Stimulated activated CD4-positive, alpha-beta T cell treated with anti-CD3 and anti-CD28 coated beads, Interleukin-15, amount 100 ng/mL, for 48 hours (primary cell): ENCODE measurements at regions not wholly inside any gene's neighbourhood (a gene's known extent, or its start where the extent isn't known, plus 50 kb on each side); places are given as distances from the start of the nearest gene placed in this dataset.
A peak's percentile ranks its signal among the peaks of the same experiment; 100 is the strongest.
"Not testable (repeated sequence)": the region's sequence is repeated elsewhere in the genome, so short reads cannot be mapped to it uniquely, and the experiment has no call there.

Experiments used
- DNase-seq, 2 donors: peaks; one replicate each; pipeline ENCODE4 v3.0.0-alpha.2; 2020; ENCODE audit warnings: low read depth in 2 of 2

- DNase-seq = no peak
Observed at GRCh38 chr4:26175006-26175786, 145.6 kb upstream of the RBPJ start.

GRCh38 chr4:26175905-26176470, 144.8 kb upstream of the RBPJ start:
- DNase-seq = no peak

GRCh38 chr4:26176598-26177149, 144.1 kb upstream of the RBPJ start:
- no peak for DNase-seq

GRCh38 chr4:26178854-26179253, 142.0 kb upstream of the RBPJ start:
- DNase-seq = no peak

GRCh38 chr4:26179316-26179760, 141.5 kb upstream of the RBPJ start:
- DNase-seq = no peak

GRCh38 chr4:26181616-26182015, 139.2 kb upstream of the RBPJ start:
- no peak for DNase-seq

- no peak for DNase-seq
Observed at GRCh38 chr4:26183017-26183416, 137.8 kb upstream of the RBPJ start.

GRCh38 chr4:26185436-26185835, 135.4 kb upstream of the RBPJ start:
- no peak for DNase-seq

GRCh38 chr4:26191353-26191752, 129.5 kb upstream of the RBPJ start:
- DNase-seq = no peak

GRCh38 chr4:26192899-26193869, 127.6 kb upstream of the RBPJ start:
- DNase-seq = peak; percentile 19 to 22

GRCh38 chr4:26194764-26195163, 126.0 kb upstream of the RBPJ start:
- DNase-seq = no peak

- DNase-seq = no peak
Observed at GRCh38 chr4:26196567-26196966, 124.2 kb upstream of the RBPJ start.

- peak; percentile 60 to 70 for DNase-seq
Observed at GRCh38 chr4:26197018-26197779, 123.6 kb upstream of the RBPJ start.

GRCh38 chr4:26198931-26199330, 121.9 kb upstream of the RBPJ start:
- DNase-seq = not testable (repeated sequence)

GRCh38 chr4:26199596-26199995, 121.2 kb upstream of the RBPJ start:
- no peak for DNase-seq

- no peak for DNase-seq
Observed at GRCh38 chr4:26201120-26201519, 119.7 kb upstream of the RBPJ start.

- no peak for DNase-seq
Observed at GRCh38 chr4:26204249-26204825, 116.5 kb upstream of the RBPJ start.

- no peak for DNase-seq
Observed at GRCh38 chr4:26204911-26205370, 115.9 kb upstream of the RBPJ start.

- DNase-seq = no peak
Observed at GRCh38 chr4:26206339-26206738, 114.5 kb upstream of the RBPJ start.

- no peak for DNase-seq
Observed at GRCh38 chr4:26206999-26207398, 113.8 kb upstream of the RBPJ start.

GRCh38 chr4:26207631-26208030, 113.2 kb upstream of the RBPJ start:
- DNase-seq = no peak
